CD14-positive monocyte (primary cell): ENCODE measurements at regions not wholly inside any gene's neighbourhood (a gene's known extent, or its start where the extent isn't known, plus 50 kb on each side); places are given as distances from the start of the nearest gene placed in this dataset.

ENCODE experiments used
- DNase-seq, 3 donors: peaks; one replicate each; pipeline ENCODE4 v3.0.0-alpha.2; 2011 to 2022
- H2AFZ ChIP-seq: 2 replicates; pipeline ENCODE4 v1.6.0; 2012; ENCODE audit warnings: mild to moderate bottlenecking, low read depth, low read length, inconsistent platforms; ENCODE audit not compliant: insufficient read depth, poor library complexity, severe bottlenecking
- H3K27ac ChIP-seq, 2 donors: 1 replicate in 1 of 2; 2 replicates in 1 of 2; pipeline ENCODE4 v1.5.1; 2012 to 2013; ENCODE audit warnings: low read length in 2 of 2, control low read depth in 1 of 2, inconsistent platforms in 1 of 2, low read depth in 1 of 2, mild to moderate bottlenecking in 1 of 2
- H3K27me3 ChIP-seq, 2 donors: one replicate each; pipeline versions ENCODE4 v1.6.0 to v1.6.1; 2011 to 2013; ENCODE audit warnings: low read length in 2 of 2; ENCODE audit not compliant: control insufficient read depth in 2 of 2, insufficient read depth in 2 of 2
- H3K36me3 ChIP-seq, 2 donors: replicated peaks in 1 of 2; 1 replicate in 1 of 2; 2 replicates in 1 of 2; pipeline versions ENCODE4 v1.5.1 to v1.6.1; 2012 to 2013; ENCODE audit warnings: low read length in 2 of 2, control low read depth in 1 of 2, inconsistent platforms in 1 of 2, mild to moderate bottlenecking in 1 of 2; ENCODE audit not compliant: insufficient read depth in 2 of 2, control insufficient read depth in 1 of 2
- H3K4me1 ChIP-seq, 2 donors: 1 replicate in 1 of 2; 2 replicates in 1 of 2; pipeline versions ENCODE4 v1.5.1 to v1.6.1; 2012 to 2013; ENCODE audit warnings: low read length in 2 of 2, control low read depth in 1 of 2, inconsistent platforms in 1 of 2, mild to moderate bottlenecking in 1 of 2, moderate library complexity in 1 of 2; ENCODE audit not compliant: insufficient read depth in 2 of 2, control insufficient read depth in 1 of 2
- H3K4me2 ChIP-seq: replicated peaks from 2 replicates; pipeline ENCODE3; 2012; ENCODE audit warnings: low read length, moderate library complexity, mild to moderate bottlenecking; ENCODE audit not compliant: poor library complexity, severe bottlenecking; ENCODE audit errors: extremely low read depth
- H3K4me3 ChIP-seq, 3 experiments: fragments of 200-600 bp in 1 of 3; sonication (generic) in 1 of 3; replicated peaks in 1 of 3; 1 replicate in 2 of 3; 2 replicates in 1 of 3; pipeline ENCODE4 v1.5.1; 2011 to 2013; ENCODE audit warnings: low read length in 3 of 3, mild to moderate bottlenecking in 3 of 3, control low read depth in 2 of 3, low read depth in 2 of 3, inconsistent platforms in 1 of 3, moderate library complexity in 1 of 3
- H3K79me2 ChIP-seq: 2 replicates; pipeline ENCODE4 v1.6.0; 2012; ENCODE audit warnings: mild to moderate bottlenecking, control low read depth, inconsistent platforms, low read length, moderate library complexity; ENCODE audit not compliant: insufficient read depth
- H3K9ac ChIP-seq: 2 replicates; pipeline ENCODE4 v1.6.0; 2017; ENCODE audit warnings: low read length, mild to moderate bottlenecking; ENCODE audit not compliant: insufficient read depth, poor library complexity, severe bottlenecking
- H3K9me3 ChIP-seq, 2 donors: replicated peaks in 1 of 2; 1 replicate in 1 of 2; 2 replicates in 1 of 2; pipeline versions ENCODE4 v1.5.1 to v1.6.1; 2012 to 2013; ENCODE audit warnings: low read length in 2 of 2, control low read depth in 1 of 2; ENCODE audit not compliant: control insufficient read depth in 1 of 2, insufficient read depth in 1 of 2
- H4K20me1 ChIP-seq: 2 replicates; pipeline ENCODE4 v1.6.0; 2012; ENCODE audit warnings: mild to moderate bottlenecking, low read length, control low read depth, moderate library complexity; ENCODE audit not compliant: insufficient read depth
- H3K27ac Mint-ChIP-seq, 7 donors: one replicate each; pipeline ENCODE4 v1.8.0; 2020; ENCODE audit warnings: mild to moderate bottlenecking in 7 of 7, mixed read lengths in 7 of 7, moderate library complexity in 6 of 7, inconsistent platforms in 2 of 7
- H3K27me3 Mint-ChIP-seq, 3 donors: one replicate each; pipeline ENCODE4 v1.8.0; 2021 to 2022; ENCODE audit warnings: low read depth in 3 of 3, mild to moderate bottlenecking in 3 of 3, mixed read lengths in 3 of 3, moderate library complexity in 3 of 3, inconsistent platforms in 1 of 3
- H3K36me3 Mint-ChIP-seq, 2 donors: one replicate each; pipeline ENCODE4 v1.8.0; 2020; ENCODE audit warnings: mixed read lengths in 2 of 2, inconsistent platforms in 1 of 2, mild to moderate bottlenecking in 1 of 2
- H3K4me1 Mint-ChIP-seq: one replicate; pipeline ENCODE4 v1.8.0; 2020; ENCODE audit warnings: mild to moderate bottlenecking, mixed read lengths
- H3K4me3 Mint-ChIP-seq, 2 donors: one replicate each; pipeline ENCODE4 v1.8.0; 2020; ENCODE audit warnings: mild to moderate bottlenecking in 2 of 2, mixed read lengths in 2 of 2, moderate library complexity in 1 of 2
- H3K9me3 Mint-ChIP-seq, 7 donors: one replicate each; pipeline ENCODE4 v1.8.0; 2020 to 2022; ENCODE audit warnings: mixed read lengths in 7 of 7, mild to moderate bottlenecking in 6 of 7, moderate library complexity in 6 of 7, inconsistent platforms in 2 of 7
- CTCF ChIP-seq: fragments of 200-600 bp; IDR thresholded peaks from one replicate; pipeline ENCODE4 v1.8.0; 2022; ENCODE audit warnings: antibody characterized with exemption, mild to moderate bottlenecking
- WGBS: methylation state at CpG from one replicate; pipeline ENCODE4 v1.1.5; 2013; ENCODE audit warnings: missing lambda C conversion rate; ENCODE audit not compliant: insufficient coverage; 5-methylcytosine and 5-hydroxymethylcytosine counted together
- intact Hi-C, 2 donors: fragments of 100-400 bp; cut with micrococcal nuclease; formaldehyde crosslinking; loops; one replicate each; pipeline versions ENCODE4 v1.15.0 to v1.15.1; 2023

DNA sequence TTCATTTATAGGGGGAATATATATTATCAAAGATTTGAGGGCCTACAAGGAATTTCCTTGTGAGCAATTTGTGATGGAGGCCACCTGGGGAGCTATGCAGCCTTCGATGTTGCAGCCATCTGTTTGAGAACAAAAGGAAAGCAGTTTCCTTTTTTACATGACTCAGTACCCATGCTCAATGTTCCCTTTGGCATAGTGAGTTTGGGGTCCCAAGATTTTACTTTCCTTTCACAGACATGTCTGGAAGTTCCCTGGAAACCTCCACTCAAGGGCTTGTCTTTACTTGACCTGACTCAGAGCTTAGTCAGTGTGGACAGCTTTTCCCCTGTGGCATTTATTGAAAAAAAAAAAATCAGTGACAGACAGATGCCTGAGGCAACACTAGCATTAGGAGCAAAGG lies 73.5 kb upstream of the VIPR2 start:
- no peaks in the 10 kb centered on the region for H3K27me3 ChIP-seq
- 20% methylated on average over 1 of the region's 1 CpG for WGBS
- no peaks in the 10 kb centered on the region for H3K4me1 ChIP-seq
- Mint-ChIP-seq H3K27ac (no peak overlapping the region), H3K4me1 (no peaks in the 10 kb centered on the region), H3K9me3 (peaks cover 0 to 3% (median 0%) of the 10 kb centered on the region in 7 donors), H3K27me3 (peaks cover 0 to 2% (median 1%) of the 10 kb centered on the region in 3 donors), H3K4me3 (no peak overlapping the region), H3K36me3 (no peaks in the 10 kb centered on the region)
- TF ChIP-seq CTCF, result no peak
- H3K9me3 ChIP-seq, result no peaks in the 10 kb centered on the region
- no peaks in the 10 kb centered on the region for H3K79me2 ChIP-seq
- intact Hi-C loops, result no loop called here
- H4K20me1 ChIP-seq, result no peaks in the 10 kb centered on the region
- no peak overlapping the region for H2AFZ ChIP-seq
- H3K9ac ChIP-seq, result no peak overlapping the region
- no peaks in the 10 kb centered on the region for H3K36me3 ChIP-seq
- H3K4me3 ChIP-seq, result no peak overlapping the region
- H3K4me2 ChIP-seq, result no peak overlapping the region
- no peak for DNase-seq
- no peak overlapping the region for H3K27ac ChIP-seq

GRCh38 chr7:159215076-159215475 lies 70.4 kb upstream of the VIPR2 start:
- peaks cover 0 to 1% (median 0%) of the 10 kb centered on the region in 3 donors for H3K27me3 Mint-ChIP-seq
- no peaks in the 10 kb centered on the region for H3K4me1 ChIP-seq
- no peaks in the 10 kb centered on the region for H3K4me1 Mint-ChIP-seq
- H3K27ac ChIP-seq, result no peak overlapping the region
- H3K4me3 ChIP-seq, result no peak overlapping the region
- no peak for DNase-seq
- no peaks in the 10 kb centered on the region for H4K20me1 ChIP-seq
- H3K9me3 Mint-ChIP-seq, result peaks cover 0 to 3% (median 0%) of the 10 kb centered on the region in 7 donors
- H2AFZ ChIP-seq, result no peak overlapping the region
- no peaks in the 10 kb centered on the region for H3K36me3 ChIP-seq
- no peak overlapping the region for H3K4me2 ChIP-seq
- WGBS, result 93% methylated on average over 4 of the region's 4 CpGs
- no peaks in the 10 kb centered on the region for H3K36me3 Mint-ChIP-seq
- no peaks in the 10 kb centered on the region for H3K27me3 ChIP-seq
- no peaks in the 10 kb centered on the region for H3K79me2 ChIP-seq
- H3K4me3 Mint-ChIP-seq, result no peak overlapping the region
- no peak overlapping the region for H3K9ac ChIP-seq
- intact Hi-C loops, result no loop called here
- H3K27ac Mint-ChIP-seq, result no peak overlapping the region
- no peaks in the 10 kb centered on the region for H3K9me3 ChIP-seq
- no peak for TF ChIP-seq CTCF
